GM12878 (cell line): ENCODE measurements at regions not wholly inside any gene's neighbourhood (a gene's known extent, or its start where the extent isn't known, plus 50 kb on each side); places are given as distances from the start of the nearest gene placed in this dataset.

Source experiments
- ATAC-seq: fragments of 200-7000 bp; cut with Tn5 transposase; 3 replicates; pipeline ENCODE4 v1.9.1; 2020; ENCODE audit warnings: mild to moderate bottlenecking, moderate library complexity
- BruUV-seq: library from RNA; stranded (reverse); fragments of 400-500 nt; replicated peaks from 2 replicates; lab custom pipeline; 2021; lab: Mats Ljungman, UMichigan
- CTCF ChIA-PET: fragments of 300-600 bp; sonication (Branson Sonifier 250); formaldehyde crosslinking; extraction: SDS; loops from one replicate; lab custom pipeline; 2021; ENCODE audit warnings: inconsistent platforms; lab: Yijun Ruan, JAX
- POLR2A ChIA-PET: fragments of 350-600 bp; formaldehyde crosslinking; extraction: SDS; loops from one replicate; lab custom pipeline; 2021; ENCODE audit warnings: inconsistent platforms; lab: Charles Lee
- RAD21 ChIA-PET: fragments of 300-600 bp; sonication (Branson Sonifier 250); formaldehyde crosslinking; loops from one replicate; lab custom pipeline; 2023; ENCODE audit warnings: antibody characterized with exemption; ENCODE audit not compliant: unreplicated experiment; lab: Charles Lee
- SMC1A ChIA-PET: fragments of 300-600 bp; sonication (Branson Sonifier 250); formaldehyde crosslinking; loops from one replicate; lab custom pipeline; 2023; ENCODE audit not compliant: unreplicated experiment, uncharacterized antibody; lab: Charles Lee
- DNase-seq: peaks from one replicate; pipeline ENCODE4 v3.0.0-alpha.2; 2011; ENCODE audit warnings: low read depth, low spot score
- FAIRE-seq: peaks from 3 replicates; lab custom pipeline; 2011; peaks lifted over from hg19 to GRCh38; lab: Jason Lieb, UNC
- H2AFZ ChIP-seq: 2 replicates; pipeline ENCODE4 v1.6.0; 2011; ENCODE audit warnings: low read depth, low read length, control low read depth; ENCODE audit not compliant: control insufficient read depth
- H3K27ac ChIP-seq: 2 replicates; pipeline ENCODE4 v1.5.1; 2011; ENCODE audit warnings: control low read depth; ENCODE audit not compliant: control insufficient read depth, insufficient read depth
- H3K27me3 ChIP-seq, 2 experiments: replicated peaks in 1 of 2; 2 replicates each; pipeline versions ENCODE4 v1.6.0 to v1.6.1; 2011; ENCODE audit warnings: low read length in 1 of 2; ENCODE audit not compliant: control insufficient read depth in 2 of 2, insufficient read depth in 2 of 2
- H3K36me3 ChIP-seq, 2 experiments: 2 replicates each; pipeline ENCODE4 v1.5.1; 2011; ENCODE audit warnings: low read length in 1 of 2; ENCODE audit not compliant: control insufficient read depth in 2 of 2, insufficient read depth in 2 of 2
- H3K4me1 ChIP-seq: 2 replicates; pipeline ENCODE4 v1.6.1; 2011; ENCODE audit warnings: mild to moderate bottlenecking, low read length, moderate library complexity, mixed read lengths; ENCODE audit not compliant: control insufficient read depth, insufficient read depth
- H3K4me2 ChIP-seq: 2 replicates; pipeline ENCODE4 v1.6.0; 2011; ENCODE audit warnings: control low read depth; ENCODE audit not compliant: control insufficient read depth, insufficient read depth
- H3K4me3 ChIP-seq: fragments of 200-600 bp; sonication (generic); 2 replicates; pipeline ENCODE4 v1.5.1; 2016
- H3K79me2 ChIP-seq: 2 replicates; pipeline ENCODE4 v1.6.0; 2011; ENCODE audit warnings: low read length; ENCODE audit not compliant: control insufficient read depth, insufficient read depth
- H3K9ac ChIP-seq: 2 replicates; pipeline ENCODE4 v1.8.0; 2011; ENCODE audit warnings: low read length, control low read depth, mixed read lengths; ENCODE audit not compliant: control insufficient read depth, insufficient read depth
- H3K9me3 ChIP-seq: replicated peaks from 3 replicates; pipeline ENCODE4 v1.5.1; 2011; ENCODE audit warnings: mild to moderate bottlenecking, low read length; ENCODE audit not compliant: control insufficient read depth, insufficient read depth
- H4K20me1 ChIP-seq: 2 replicates; pipeline ENCODE4 v1.6.0; 2011; ENCODE audit not compliant: control insufficient read depth, insufficient read depth
- CREM ChIP-seq: IDR thresholded peaks from 2 replicates; pipeline ENCODE4 v1.6.1; 2014; ENCODE audit warnings: antibody characterized with exemption, low read depth
- GATAD2B ChIP-seq: fragments of 450-650 bp; conservative IDR thresholded peaks from 2 replicates; pipeline ENCODE4 v1.6.1; 2017; ENCODE audit warnings: low read depth, mild to moderate bottlenecking, moderate library complexity
- MAX ChIP-seq: IDR thresholded peaks from 2 replicates; pipeline ENCODE4 v1.6.1; 2012; ENCODE audit warnings: low read depth, low read length, improper control_type of control experiment
- NFYA ChIP-seq: IDR thresholded peaks from 2 replicates; pipeline ENCODE4 v1.6.1; 2011; ENCODE audit warnings: low read depth, mild to moderate bottlenecking, low read length, improper control_type of control experiment, borderline replicate concordance
- SIN3A ChIP-seq: IDR thresholded peaks from 2 replicates; pipeline ENCODE4 v1.6.1; 2012; ENCODE audit warnings: low read depth, low read length, improper control_type of control experiment
- SMAD1 ChIP-seq: fragments of 450-650 bp; IDR thresholded peaks from 2 replicates; pipeline ENCODE4 v1.6.1; 2018; ENCODE audit warnings: mild to moderate bottlenecking, low read depth; ENCODE audit not compliant: partially characterized antibody
- SUZ12 ChIP-seq: fragments of 200-600 bp; sonication (generic); IDR thresholded peaks from one replicate; pipeline ENCODE4 v1.6.1; 2018; ENCODE audit warnings: antibody characterized with exemption, mild to moderate bottlenecking; ENCODE audit not compliant: unreplicated experiment
- TAF1 ChIP-seq: IDR thresholded peaks from 2 replicates; pipeline ENCODE4 v1.6.1; 2011; ENCODE audit warnings: mild to moderate bottlenecking, low read depth, low read length, borderline replicate concordance
- WRNIP1 ChIP-seq: IDR thresholded peaks from 2 replicates; pipeline ENCODE4 v1.6.1; 2011; ENCODE audit warnings: low read depth, low read length, improper control_type of control experiment, borderline replicate concordance
- WGBS: methylation state at CpG from one replicate; pipeline ENCODE4 v1.1.6; 2016; ENCODE audit warnings: low lambda C conversion rate; ENCODE audit not compliant: insufficient replicate concordance, insufficient coverage; ENCODE audit errors: missing lambda C conversion rate; 5-methylcytosine and 5-hydroxymethylcytosine counted together
- in situ Hi-C: fragments of 300-500 bp; cut with MboI; formaldehyde crosslinking; loops from 9 replicates; pipeline ENCODE4 v1.14.3; 2018; ENCODE audit warnings: mixed read lengths
- intact Hi-C: fragments of 100-400 bp; cut with micrococcal nuclease; formaldehyde crosslinking; loops from one replicate; pipeline ENCODE4 v1.14.2; 2022; ENCODE audit not compliant: unreplicated experiment
- TF ChIP-seq, protein P1 (sequence below): fragments of 150-350 bp; IDR thresholded peaks from 2 replicates; pipeline ENCODE4 v1.6.1; 2014; ENCODE audit warnings: mild to moderate bottlenecking, low read depth, low read length

- no peak for TF ChIP-seq WRNIP1
- TF ChIP-seq, all 136 proteins: peak for 0
Observed at GRCh38 chr4:30916337-30917274, 196.4 kb downstream of the PCDH7 start (continued).

DNA sequence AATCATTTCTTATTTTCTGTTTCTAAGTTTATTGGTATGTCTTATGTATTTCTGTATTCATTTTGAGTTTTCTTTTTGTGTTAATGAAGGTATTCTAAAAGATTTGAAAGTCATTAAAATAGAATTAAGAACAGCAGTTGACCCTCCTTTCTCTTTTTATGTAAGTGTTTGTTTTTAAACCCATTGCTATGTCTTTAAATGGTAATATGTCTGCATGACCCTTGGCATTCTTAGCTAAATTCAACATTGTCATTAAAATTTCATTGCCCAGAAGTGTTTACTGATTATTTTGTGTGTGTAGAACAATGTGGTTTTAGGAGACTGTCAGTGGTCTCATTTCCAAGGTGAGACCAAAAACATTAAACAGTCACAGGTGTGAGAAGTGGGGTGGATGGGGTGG lies 197.8 kb downstream of the PCDH7 start:
- intact Hi-C loops (no loop called here), in situ Hi-C loops (no loop called here)
- no peak for ATAC-seq
- no peak for DNase-seq
- ChIA-PET RAD21 (no interaction called here), CTCF (no interaction called here), SMC1A (no interaction called here), POLR2A (no interaction called here)
- no peak overlapping the region for H2AFZ ChIP-seq
- no peak overlapping the region for H3K4me2 ChIP-seq
- H3K27me3 ChIP-seq, result no peaks in the 10 kb centered on the region
- TF ChIP-seq SMAD1, result no peak
- no peak for FAIRE-seq
- no peaks in the 10 kb centered on the region for H3K79me2 ChIP-seq
- no peaks in the 10 kb centered on the region for H3K4me1 ChIP-seq
- BruUV-seq, result no TSS peak
- no peaks in the 10 kb centered on the region for H4K20me1 ChIP-seq
- no peak overlapping the region for H3K9ac ChIP-seq
- no peak overlapping the region for H3K27ac ChIP-seq
- no peaks in the 10 kb centered on the region for H3K9me3 ChIP-seq
- no peaks in the 10 kb centered on the region for H3K36me3 ChIP-seq
- no peak overlapping the region for H3K4me3 ChIP-seq

DNA sequence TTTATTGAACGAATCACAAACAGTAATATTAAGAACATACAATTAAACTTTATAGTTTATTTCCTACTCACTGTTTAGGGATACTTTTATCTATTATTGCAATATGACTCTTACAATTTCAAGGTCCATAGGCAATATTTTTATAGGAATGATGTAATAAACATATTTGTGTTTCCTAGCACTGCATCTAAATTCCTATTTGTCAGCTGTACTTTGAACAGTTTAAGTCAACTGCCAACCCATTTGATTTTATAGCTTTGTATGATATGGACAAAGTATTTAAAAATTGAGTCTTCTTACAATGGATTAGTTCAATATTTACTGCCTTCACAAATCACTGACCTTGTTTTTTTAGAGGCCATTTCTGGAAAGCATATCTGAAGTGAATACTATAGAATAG lies 199.3 kb downstream of the PCDH7 start:
- H3K9me3 ChIP-seq, result no peaks in the 10 kb centered on the region
- no peak overlapping the region for H3K9ac ChIP-seq
- FAIRE-seq (no peak), DNase-seq (no peak), ATAC-seq (no peak)
- ChIA-PET RAD21 (no interaction called here), SMC1A (no interaction called here), POLR2A (no interaction called here), CTCF (no interaction called here)
- H3K4me2 ChIP-seq, result no peak overlapping the region
- intact Hi-C loops, result no loop called here
- no peaks in the 10 kb centered on the region for H3K27me3 ChIP-seq
- no peaks in the 10 kb centered on the region for H3K36me3 ChIP-seq
- H3K4me1 ChIP-seq, result no peaks in the 10 kb centered on the region
- WGBS, result 0% methylated on average over 1 of the region's 1 CpG
- in situ Hi-C loops, result no loop called here
- H4K20me1 ChIP-seq, result no peaks in the 10 kb centered on the region
- H3K27ac ChIP-seq, result no peak overlapping the region
- H3K4me3 ChIP-seq, result no peak overlapping the region
- no peaks in the 10 kb centered on the region for H3K79me2 ChIP-seq
- H2AFZ ChIP-seq, result no peak overlapping the region
- BruUV-seq, result no TSS peak
- no peak for TF ChIP-seq SMAD1
- no peak for TF ChIP-seq CREM
- no peak for TF ChIP-seq TAF1
- TF ChIP-seq, protein P1, sequence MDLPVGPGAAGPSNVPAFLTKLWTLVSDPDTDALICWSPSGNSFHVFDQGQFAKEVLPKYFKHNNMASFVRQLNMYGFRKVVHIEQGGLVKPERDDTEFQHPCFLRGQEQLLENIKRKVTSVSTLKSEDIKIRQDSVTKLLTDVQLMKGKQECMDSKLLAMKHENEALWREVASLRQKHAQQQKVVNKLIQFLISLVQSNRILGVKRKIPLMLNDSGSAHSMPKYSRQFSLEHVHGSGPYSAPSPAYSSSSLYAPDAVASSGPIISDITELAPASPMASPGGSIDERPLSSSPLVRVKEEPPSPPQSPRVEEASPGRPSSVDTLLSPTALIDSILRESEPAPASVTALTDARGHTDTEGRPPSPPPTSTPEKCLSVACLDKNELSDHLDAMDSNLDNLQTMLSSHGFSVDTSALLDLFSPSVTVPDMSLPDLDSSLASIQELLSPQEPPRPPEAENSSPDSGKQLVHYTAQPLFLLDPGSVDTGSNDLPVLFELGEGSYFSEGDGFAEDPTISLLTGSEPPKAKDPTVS, result no peak
- TF ChIP-seq NFYA, result no peak
- no peak for TF ChIP-seq WRNIP1
- TF ChIP-seq SUZ12, result no peak
- TF ChIP-seq SIN3A, result no peak
- TF ChIP-seq GATAD2B, result no peak
- TF ChIP-seq MAX, result no peak
